ENCODE measurements at regions not wholly inside any gene's neighbourhood (a gene's known extent, or its start where the extent isn't known, plus 50 kb on each side); places are given as distances from the start of the nearest gene placed in this dataset.

- DNase-seq (ENCODE audit: low read depth), result no peak
These were observed 205.7 kb upstream of the FAM83B start for GRCh38 chr6:54640911-54641310.

GRCh38 chr6:54646069-54646950, 200.3 kb upstream of the FAM83B start:
- peak; percentile 29 for DNase-seq (ENCODE audit: low read depth)

DNA sequence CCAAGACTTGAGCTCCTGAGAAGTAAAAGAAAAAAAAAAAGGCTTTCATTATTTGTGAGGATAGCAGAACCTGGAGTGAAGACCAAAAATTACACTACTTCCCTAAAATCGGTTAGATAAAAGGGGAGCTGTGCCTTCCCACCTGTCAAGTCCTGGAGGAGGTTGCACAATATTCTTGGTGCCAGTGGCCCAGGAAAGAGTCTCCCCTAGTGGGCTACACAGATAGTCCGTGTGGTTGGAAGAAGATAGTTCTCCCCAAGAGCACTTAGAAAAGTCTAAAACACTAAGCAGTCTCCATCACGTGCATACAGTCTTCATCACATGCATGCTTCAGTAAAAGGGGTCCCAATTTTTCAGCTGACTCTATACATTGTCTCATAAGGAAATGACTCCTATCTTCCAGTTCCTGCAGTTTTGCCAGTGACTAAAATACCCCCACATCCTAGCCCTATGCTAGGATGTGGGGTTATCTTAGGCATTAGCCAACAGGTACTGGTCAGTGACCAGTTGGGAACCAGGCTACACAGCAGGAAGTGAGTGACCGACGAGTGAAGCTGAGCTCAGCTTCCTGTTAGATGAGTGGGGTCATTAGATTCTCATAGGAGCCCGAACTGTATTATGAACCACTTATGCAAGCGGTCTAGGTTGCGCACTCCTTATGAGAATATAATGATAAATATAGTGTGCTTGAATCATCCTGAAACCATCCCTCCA, 199.5 kb upstream of the FAM83B start:
- no peak for DNase-seq (ENCODE audit: low read depth)

GRCh38 chr6:54654381-54654780, 192.2 kb upstream of the FAM83B start:
- DNase-seq (ENCODE audit: low read depth), result no peak

DNA sequence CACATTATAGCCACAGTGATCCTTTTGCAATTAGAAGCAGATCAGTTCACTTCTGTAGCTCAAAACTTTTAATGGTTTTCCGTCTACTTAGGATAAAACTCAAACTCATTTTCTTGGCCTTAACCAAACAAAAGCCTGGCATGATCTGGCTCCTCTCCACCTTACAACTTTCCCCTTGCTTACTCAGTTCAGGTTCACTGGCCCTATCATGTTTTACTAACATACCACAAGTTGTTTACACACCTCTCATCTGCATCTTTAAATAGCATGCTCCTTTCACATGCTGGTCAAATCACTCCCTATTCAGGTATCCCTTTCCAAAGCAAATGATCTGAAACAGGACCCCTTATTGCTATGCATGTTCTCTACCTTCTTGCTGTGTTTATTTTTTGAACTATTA, 191.4 kb upstream of the FAM83B start:
- no peak for DNase-seq (ENCODE audit: low read depth)

GRCh38 chr6:54665278-54665677, 181.3 kb upstream of the FAM83B start:
- DNase-seq (ENCODE audit: low read depth), result no peak

DNA sequence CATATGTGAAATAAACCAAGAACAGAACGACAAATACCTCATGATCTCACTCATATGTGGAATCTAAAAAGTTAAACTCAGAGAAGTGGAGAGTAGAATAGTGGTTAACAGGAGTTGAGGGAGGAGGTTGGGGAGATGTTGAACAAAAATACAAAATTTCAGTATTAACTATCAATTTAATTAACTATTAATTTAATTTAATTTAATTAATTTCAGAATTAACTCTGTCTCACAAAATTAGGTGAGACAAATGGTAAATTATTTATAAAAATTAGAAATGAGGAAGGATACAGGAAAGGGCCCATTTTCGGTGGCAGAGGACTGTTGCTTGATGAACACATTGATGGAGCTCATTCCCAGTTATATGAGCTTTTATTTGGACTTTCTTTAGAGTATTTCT, 166.0 kb upstream of the FAM83B start:
- DNase-seq (ENCODE audit: low read depth), result no peak

DNA sequence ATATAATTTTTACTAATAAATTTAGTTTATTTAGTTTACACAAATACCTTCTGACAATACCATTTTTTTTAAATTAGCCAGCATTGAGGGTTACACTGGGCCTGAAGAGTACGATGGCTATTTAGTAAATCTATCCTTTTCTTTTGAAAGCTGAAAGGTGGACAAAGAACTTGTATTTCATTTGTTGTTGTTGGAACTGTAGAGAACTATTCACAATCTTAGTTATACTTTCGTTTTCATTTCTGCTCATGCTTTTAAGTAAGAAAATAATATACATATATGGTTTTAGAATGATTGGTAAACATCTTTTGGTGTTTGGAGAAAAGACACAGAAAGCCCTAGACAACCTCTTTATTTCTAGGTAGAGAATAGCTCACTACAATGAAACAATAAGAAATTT, 165.3 kb upstream of the FAM83B start:
- DNase-seq (ENCODE audit: low read depth), result no peak

- peak; percentile 95 for DNase-seq (ENCODE audit: low read depth)
These were observed 164.6 kb upstream of the FAM83B start for GRCh38 chr6:54681987-54682386.

DNA sequence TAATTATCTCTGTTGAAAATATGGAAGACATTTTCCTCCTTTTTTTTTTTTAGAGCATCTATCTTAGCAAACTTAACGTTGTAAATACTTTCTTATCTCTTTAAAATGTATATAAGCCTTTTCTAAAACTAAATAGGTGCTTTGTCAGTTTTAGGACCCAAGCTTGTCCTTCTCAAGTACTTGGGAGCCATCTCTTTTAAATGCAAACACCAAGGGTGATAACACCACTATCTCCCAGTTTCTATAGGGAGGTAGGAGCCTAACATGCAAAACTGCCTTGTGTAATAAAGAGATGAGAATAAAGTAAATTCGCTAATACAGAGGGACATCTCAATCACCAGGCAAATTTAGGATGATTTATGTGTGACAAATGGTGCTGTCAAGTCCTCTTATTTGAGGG, 157.0 kb upstream of the FAM83B start:
- no peak for DNase-seq (ENCODE audit: low read depth)

- DNase-seq (ENCODE audit: low read depth), result no peak
These were observed 156.0 kb upstream of the FAM83B start for GRCh38 chr6:54690596-54690995.

DNA sequence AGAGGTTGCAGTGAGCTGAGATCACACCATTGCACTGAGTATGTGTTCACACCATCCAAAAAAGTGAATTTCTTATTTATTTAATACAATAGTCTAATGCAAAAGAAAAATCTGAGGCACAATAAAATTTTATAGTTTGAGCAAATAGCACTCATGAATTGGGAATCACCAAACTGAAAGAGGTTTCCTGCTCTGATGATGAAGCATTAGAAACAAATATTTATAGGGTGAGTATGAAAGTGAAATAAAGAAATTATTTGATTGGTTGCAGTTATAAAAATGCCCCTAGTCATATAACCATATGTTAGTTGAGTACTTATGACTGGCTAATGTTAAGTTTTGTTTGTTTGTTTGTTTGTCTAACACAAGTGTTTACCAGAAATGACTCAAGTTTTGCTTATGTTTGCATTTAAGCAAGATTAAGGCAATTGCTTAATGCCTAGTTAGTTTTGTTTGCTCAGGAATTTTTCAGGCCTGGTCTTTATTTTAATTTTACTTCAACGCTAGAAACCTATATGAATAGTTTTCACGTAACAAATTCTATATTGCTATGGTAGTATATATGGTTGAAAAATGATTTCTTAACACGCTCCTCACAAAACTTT, 151.5 kb upstream of the FAM83B start:
- no peak for DNase-seq (ENCODE audit: low read depth)

DNA sequence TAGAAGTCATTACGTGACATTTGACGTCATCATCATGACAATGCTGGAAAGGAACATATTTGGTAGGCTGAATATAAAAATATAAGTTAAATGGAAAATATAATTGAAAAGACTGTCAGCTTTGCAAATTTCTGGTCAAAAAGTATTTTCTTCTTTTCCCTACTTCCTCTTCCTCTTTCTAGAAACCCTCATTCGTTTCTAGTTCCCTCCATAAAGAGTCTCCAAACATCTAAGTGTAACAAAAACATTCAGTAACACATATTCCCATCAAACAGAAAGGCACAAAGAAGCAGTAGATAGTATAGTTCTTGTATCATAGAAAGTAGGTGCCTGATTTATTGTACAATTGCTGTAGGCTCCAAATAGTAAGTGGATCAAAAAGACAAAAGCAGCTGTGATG, 150.8 kb upstream of the FAM83B start:
- no peak for DNase-seq (ENCODE audit: low read depth)

- DNase-seq (ENCODE audit: low read depth), result peak; percentile 11
These were observed 149.1 kb upstream of the FAM83B start for GRCh38 chr6:54697424-54697823.

GRCh38 chr6:54698974-54699373, 147.6 kb upstream of the FAM83B start:
- no peak for DNase-seq (ENCODE audit: low read depth)

GRCh38 chr6:54700158-54700557, 146.4 kb upstream of the FAM83B start:
- DNase-seq (ENCODE audit: low read depth), result no peak

GRCh38 chr6:54702772-54703171, 143.8 kb upstream of the FAM83B start:
- no peak for DNase-seq (ENCODE audit: low read depth)

- DNase-seq (ENCODE audit: low read depth), result no peak
These were observed 140.2 kb upstream of the FAM83B start for GRCh38 chr6:54706391-54706790.

DNA sequence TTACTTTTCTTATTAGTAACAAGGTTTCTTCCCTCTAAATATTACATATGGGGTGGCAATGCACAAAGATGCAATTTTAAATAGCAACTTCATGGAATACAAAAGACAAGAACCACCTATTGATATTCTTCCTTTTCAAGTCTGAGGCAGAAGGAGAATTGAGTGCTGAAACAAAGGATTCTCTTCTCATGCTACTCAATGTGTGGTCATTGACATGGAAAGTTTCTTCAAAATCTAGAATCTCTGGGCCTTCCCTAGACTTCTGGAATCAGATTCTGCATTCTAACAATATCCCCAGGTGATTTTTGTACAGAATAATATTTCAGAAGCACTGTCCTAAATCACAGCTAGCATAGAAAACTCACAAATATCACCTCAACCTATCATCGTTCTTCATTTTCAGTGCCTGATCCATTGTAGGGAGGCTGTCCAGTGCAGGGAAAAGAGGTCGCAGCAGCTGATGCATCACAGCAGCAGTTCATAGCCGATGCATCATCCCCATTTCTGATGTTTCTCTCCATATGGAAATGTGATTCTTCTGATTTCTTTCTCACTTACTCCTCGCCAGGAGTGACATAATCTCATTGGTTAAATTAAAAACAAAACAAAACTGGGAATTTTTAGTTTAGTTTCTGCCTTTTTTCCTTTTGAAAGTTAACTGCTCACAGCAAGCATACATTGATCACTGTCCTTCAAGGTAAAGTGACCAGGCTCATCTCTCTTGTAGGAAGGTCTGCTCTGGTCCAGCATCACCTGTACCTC, 139.5 kb upstream of the FAM83B start:
- DNase-seq (ENCODE audit: low read depth), result no peak

- DNase-seq (ENCODE audit: low read depth), result no peak
These were observed 136.1 kb upstream of the FAM83B start for GRCh38 chr6:54710456-54710855.

GRCh38 chr6:54716010-54716409, 130.6 kb upstream of the FAM83B start:
- DNase-seq (ENCODE audit: low read depth), result no peak

DNA sequence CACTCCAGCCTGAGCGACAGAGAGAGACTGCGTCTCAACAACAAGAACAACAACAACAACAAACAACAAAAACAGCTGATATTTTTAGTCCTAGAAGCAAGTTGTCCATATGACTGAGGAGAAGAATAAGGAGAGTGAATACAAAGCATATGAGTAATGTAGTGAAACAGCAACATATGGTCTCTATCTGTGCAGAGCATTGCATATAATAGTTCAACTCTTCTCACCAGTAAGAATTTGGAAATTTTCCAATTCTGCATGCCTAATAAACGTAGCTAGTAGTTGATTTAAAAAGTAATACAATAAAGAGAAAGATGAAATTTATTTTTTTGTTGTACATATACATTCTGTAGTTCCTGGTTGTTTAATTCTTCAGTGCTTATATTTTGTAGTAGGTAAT, 129.7 kb upstream of the FAM83B start:
- DNase-seq (ENCODE audit: low read depth), result peak; percentile 11
